ENCODE measurements at regions not wholly inside any gene's neighbourhood (a gene's known extent, or its start where the extent isn't known, plus 50 kb on each side); places are given as distances from the start of the nearest gene placed in this dataset.

DNA sequence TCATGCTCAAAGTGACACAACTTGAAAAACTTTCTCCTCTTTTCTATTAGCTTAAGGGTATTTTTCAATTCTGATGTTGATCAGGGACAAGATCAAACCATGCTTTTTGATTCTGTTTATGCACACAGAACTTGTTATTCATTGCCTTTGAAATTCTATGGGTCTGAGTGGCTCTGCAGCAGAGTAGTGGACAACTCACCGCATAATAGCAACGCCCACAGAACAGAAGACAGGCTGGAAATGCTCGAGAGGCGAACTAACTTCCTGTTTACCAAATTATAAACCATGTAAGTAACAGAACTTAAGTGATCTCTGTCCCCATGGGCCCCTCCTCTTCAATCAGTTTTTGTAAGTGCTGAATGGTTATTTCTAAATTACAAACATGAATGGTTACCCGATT, 131.2 kb downstream of the CBLN2 start:
- TF ChIP-seq, protein P1, sequence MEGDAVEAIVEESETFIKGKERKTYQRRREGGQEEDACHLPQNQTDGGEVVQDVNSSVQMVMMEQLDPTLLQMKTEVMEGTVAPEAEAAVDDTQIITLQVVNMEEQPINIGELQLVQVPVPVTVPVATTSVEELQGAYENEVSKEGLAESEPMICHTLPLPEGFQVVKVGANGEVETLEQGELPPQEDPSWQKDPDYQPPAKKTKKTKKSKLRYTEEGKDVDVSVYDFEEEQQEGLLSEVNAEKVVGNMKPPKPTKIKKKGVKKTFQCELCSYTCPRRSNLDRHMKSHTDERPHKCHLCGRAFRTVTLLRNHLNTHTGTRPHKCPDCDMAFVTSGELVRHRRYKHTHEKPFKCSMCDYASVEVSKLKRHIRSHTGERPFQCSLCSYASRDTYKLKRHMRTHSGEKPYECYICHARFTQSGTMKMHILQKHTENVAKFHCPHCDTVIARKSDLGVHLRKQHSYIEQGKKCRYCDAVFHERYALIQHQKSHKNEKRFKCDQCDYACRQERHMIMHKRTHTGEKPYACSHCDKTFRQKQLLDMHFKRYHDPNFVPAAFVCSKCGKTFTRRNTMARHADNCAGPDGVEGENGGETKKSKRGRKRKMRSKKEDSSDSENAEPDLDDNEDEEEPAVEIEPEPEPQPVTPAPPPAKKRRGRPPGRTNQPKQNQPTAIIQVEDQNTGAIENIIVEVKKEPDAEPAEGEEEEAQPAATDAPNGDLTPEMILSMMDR (IDR thresholded peaks at IDR 0.05; ENCODE audit: extremely low read depth, insufficient read depth, missing control alignments) = no peak
- in situ Hi-C loops (cut with MboI; ENCODE audit: low pct_unique_long_range_greater_than_20kb, low sequenced_read_pairs, unreplicated experiment) = no loop called here
- no peak for DNase-seq (ENCODE audit: low spot score)

DNA sequence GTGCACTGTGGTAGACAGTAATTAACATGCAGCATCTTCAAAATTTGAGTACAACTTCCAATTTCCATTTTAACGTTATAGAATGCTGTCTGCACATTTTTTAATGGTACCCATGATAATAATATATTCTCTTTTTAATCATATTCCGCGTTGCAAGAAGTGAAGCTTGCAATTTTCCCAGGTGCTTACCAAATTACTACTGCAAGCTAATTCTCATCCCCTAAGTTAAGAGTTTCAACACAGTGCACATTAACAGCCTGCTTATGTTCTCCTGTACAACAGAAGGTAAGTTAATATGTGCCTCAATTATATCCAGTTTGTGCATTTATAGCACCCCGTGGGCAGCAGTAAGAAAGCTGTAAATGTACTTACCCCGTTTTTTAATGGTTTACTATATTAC, 132.9 kb downstream of the CBLN2 start:
- in situ Hi-C loops (cut with MboI; ENCODE audit: low pct_unique_long_range_greater_than_20kb, low sequenced_read_pairs, unreplicated experiment) = no loop called here
- DNase-seq (ENCODE audit: low spot score) = no peak
- TF ChIP-seq, protein P1 (IDR thresholded peaks at IDR 0.05; ENCODE audit: extremely low read depth, insufficient read depth, missing control alignments) = no peak

DNA sequence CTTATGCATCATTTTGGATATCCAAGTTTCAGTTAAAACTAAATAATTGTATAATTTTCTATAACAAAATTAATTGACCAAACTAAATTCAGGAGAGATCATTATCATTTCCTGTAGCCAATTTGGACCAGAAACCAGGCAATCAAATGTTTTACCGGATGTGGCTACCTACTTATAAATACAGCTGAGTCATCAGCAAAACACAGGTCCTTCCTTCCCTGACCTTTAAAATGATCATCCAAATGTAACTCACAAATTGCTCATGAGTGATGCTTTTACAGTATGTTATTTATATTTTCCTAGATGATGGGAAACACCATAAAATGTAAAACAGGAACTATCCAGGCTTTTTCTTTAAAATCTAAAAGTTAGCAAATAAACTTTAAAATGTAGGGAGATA, 133.7 kb downstream of the CBLN2 start:
- in situ Hi-C loops (cut with MboI; ENCODE audit: low pct_unique_long_range_greater_than_20kb, low sequenced_read_pairs, unreplicated experiment) = no loop called here
- DNase-seq (ENCODE audit: low spot score) = no peak
- TF ChIP-seq, protein P1 (IDR thresholded peaks at IDR 0.05; ENCODE audit: extremely low read depth, insufficient read depth, missing control alignments) = no peak

DNA sequence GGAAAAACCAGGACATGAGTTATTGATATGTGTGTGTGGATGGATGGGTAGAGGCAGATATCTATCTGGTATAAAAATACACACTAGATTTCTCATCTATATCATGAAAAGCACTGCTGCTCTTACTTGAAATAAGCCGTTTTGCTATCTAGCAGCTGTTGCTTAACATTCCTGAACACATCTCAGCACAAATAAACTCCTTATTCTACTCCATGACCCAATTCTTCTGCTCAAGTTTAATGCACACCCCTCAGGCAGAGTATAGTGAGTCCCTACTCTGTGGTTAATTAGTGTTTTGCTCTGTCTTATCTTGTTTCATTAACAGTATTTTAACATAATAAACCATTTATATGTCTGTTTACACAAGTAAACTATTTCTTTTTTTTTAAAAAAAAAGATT, 134.2 kb downstream of the CBLN2 start:
- TF ChIP-seq, protein P1 (IDR thresholded peaks at IDR 0.05; ENCODE audit: extremely low read depth, insufficient read depth, missing control alignments) = no peak
- DNase-seq (ENCODE audit: low spot score) = no peak
- in situ Hi-C loops (cut with MboI; ENCODE audit: low pct_unique_long_range_greater_than_20kb, low sequenced_read_pairs, unreplicated experiment) = no loop called here

DNA sequence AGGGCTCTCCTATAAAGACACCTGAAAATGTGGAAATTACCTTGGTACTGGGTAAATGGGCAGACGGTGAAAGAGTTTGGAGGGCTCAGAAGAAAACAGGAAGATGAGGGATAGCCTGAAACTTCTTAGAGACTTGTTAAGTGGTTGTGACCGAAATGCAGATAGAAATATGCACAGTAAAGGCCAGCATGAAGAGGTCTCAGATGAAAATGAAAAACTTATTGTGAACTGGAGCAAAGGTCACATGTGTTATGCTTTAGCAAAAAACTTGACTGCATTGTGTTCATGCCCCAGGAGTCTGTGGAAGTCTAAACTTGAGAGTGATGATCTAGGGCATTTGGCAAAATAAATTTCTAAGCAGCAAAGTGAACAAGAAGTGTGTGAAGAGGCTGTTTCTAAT, 137.1 kb downstream of the CBLN2 start:
- no peak for DNase-seq (ENCODE audit: low spot score)
- TF ChIP-seq, protein P1 (IDR thresholded peaks at IDR 0.05; ENCODE audit: extremely low read depth, insufficient read depth, missing control alignments) = no peak
- in situ Hi-C loops (cut with MboI; ENCODE audit: low pct_unique_long_range_greater_than_20kb, low sequenced_read_pairs, unreplicated experiment) = no loop called here

DNA sequence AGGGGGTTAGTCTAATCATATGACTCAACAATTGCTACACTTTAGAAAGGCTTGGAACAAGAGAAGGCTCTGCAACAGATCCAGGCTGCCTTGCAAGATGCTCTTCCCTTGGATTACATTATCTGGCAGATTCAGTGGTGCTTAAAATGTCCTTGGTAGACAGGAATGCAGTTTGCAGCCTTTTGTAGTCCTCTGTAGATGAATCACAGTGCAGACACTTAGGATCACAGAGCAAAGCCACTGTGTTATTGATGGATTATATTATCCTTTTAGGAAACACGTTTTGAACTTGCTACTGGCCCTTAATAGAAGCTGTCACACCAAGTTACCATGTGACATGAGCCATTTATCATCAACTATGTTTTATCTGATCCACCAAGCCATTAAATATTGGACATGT, 152.2 kb downstream of the CBLN2 start:
- in situ Hi-C loops (cut with MboI; ENCODE audit: low pct_unique_long_range_greater_than_20kb, low sequenced_read_pairs, unreplicated experiment) = no loop called here
- DNase-seq (ENCODE audit: low spot score) = no peak
- TF ChIP-seq, protein P1 (IDR thresholded peaks at IDR 0.05; ENCODE audit: extremely low read depth, insufficient read depth, missing control alignments) = no peak

DNA sequence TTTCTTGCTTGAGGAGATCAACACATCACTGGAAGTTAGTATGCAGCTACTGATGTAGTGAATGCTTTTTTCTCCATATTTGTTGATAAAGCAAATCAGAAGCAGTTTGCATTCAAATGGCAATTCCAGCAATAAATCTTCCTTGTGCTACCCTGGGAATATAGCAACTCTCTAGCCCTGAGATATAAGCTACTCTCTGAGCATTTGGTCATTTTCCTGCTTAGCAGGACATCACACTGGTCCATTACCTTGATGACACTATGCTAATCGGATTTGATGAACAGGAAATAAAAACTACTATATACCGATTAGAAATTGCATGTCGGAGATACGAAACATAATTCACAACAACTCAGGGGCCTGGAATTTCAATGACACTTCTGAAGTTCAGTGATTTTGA, 152.7 kb downstream of the CBLN2 start:
- TF ChIP-seq, protein P1 (IDR thresholded peaks at IDR 0.05; ENCODE audit: extremely low read depth, insufficient read depth, missing control alignments) = no peak
- in situ Hi-C loops (cut with MboI; ENCODE audit: low pct_unique_long_range_greater_than_20kb, low sequenced_read_pairs, unreplicated experiment) = no loop called here
- DNase-seq (ENCODE audit: low spot score) = no peak
